Stimulated activated CD4-positive, alpha-beta T cell treated with anti-CD3 and anti-CD28 coated beads, Interleukin-4, amount 100 ng/mL, for 1 hour (primary cell): ENCODE measurements at regions not wholly inside any gene's neighbourhood (a gene's known extent, or its start where the extent isn't known, plus 50 kb on each side); places are given as distances from the start of the nearest gene placed in this dataset.
A peak's percentile ranks its signal among the peaks of the same experiment; 100 is the strongest.

Experiments used
- DNase-seq: peaks from one replicate; pipeline ENCODE4 v3.0.0-alpha.2; 2020

DNA sequence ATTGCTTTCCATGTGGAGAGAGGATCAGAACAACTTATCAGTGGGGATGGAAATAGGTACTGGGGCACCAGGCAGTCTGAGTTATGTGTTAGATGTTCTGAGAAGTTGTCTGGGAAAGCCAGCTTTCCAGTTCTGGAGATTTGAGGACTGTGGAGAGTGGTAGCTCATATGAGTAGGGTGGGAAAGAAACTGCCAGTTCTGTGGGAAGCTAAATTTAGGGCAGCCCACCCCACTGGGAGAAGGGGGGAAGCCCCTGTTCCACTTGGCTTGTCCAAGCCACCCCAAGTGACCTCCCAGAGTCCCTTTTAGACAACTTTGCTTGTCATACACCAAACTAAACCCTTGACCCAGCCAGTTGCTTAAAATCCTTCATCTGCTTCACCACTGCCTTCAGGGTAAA is 189.5 kb downstream of the REEP3 start:
- DNase-seq, result no peak

DNA sequence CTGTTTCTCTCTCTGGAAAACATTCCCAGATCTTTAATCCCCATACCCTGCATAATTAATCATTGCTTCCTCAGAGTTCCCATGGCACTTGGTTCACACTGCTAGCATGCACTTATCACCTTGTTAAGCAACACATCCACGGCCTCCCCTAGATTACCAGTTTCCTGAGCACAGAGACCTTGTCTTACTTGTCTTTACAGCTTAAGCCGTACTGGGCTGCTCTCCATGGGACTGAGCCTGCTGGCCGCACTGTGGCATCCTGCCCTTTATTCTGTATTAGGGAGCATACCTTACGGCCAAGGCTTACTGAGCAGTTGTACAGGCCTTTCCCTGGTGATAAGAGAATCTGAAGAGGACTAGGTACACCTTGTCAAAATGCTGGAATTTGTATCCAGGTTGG is 190.2 kb downstream of the REEP3 start:
- no peak for DNase-seq

DNA sequence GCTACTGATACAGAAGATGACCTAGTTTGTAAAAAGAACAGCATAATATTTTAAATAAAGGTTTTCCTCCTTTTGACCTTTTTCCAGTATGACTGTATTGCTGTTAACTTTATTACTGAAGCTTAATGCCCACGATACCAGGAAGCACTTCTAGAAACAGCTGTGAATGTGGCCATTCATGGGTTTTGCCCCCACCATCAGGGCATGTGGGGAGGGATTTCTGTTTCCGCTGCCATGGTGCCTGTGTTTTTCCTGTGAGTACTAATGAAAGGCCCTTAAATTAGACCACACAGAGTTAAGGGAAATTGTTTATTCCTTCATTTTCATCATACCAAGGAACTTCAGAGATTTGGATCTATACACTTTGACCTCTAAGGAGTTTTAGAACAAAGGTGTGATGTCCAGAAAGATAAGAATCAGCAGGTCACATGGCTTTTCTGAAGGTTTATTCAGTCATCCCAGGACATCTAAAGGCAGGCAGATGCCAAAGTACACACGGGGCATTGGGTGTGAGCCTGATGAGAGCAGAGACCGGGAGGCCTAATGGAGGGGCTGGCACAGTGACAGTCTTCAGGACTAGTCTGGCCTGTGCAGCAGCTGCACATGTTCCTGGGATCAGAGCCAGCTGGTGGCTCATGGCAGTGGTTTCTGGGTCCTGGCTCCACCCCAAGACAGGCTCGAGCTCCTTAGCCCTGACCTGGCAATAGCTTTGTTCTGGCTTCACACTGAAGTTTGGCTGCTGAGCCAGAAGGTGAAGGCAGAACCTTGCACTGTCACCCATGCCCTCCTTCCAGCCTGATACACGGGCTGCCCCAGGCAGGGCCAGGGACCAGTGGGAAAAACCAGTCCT is 190.9 kb downstream of the REEP3 start:
- DNase-seq, result no peak

DNA sequence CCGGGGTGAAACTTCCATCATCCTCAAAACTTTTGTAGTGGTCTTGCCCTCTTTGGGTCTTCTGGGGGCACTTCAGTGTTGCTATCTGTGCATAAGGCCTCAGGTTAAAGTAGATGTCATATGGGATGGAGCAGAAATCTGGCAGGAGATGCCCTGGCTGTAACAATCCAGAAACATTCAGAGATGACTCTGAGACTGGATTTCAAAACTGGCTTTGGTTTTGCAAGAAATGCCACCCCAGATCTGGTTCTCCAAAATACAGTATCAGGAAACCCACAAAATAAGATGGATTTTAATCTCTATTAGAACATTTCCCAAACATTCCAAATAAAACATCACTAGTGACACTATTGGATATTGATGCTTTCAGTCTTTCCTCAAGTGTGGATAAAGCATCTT is 191.5 kb downstream of the REEP3 start:
- no peak for DNase-seq

DNA sequence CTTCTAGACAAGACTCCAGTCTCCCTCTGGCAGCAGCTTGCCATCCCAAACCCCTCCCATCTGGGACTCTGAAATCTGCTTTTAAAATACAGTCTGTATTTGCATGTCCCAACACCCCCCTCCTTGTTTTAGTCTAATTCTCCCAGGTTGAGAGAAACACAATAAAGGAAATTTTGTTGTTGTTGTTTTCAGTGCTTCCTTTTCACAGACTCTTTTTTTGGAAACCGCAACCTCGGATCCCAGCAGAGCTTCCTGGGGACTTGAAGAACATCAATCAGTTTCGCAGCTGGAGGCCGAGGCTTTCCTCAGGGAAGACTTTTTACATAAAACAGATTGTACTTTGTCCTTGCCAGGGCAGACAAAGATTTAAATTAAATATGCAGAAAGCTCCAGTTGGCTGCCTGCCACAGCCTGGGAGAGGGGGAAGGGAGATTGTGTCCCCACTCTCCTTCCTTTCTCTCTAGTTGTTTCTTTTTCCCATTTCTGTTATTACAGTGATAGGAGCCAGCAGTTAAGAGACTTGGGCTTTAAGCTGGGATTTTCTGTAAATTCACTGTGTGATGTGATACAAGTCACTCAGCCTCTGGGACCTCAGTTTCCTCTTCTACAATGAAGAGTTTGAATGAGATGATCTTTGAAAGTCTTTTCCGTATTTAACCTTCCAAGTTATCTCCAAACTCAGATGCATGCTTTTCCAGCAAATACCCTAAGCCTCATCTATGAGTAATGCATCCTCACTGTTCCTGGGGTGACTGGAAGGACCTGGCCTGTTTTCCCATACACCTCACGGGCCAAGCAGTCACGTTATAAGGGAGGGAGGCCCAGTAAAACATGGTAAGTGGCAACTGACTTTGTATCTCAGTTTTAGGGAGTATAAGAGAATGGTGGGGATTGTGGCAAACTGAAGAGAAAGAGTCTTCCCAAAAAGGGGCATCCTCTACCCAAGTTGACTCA is 192.3 kb downstream of the REEP3 start:
- DNase-seq, result no peak

DNA sequence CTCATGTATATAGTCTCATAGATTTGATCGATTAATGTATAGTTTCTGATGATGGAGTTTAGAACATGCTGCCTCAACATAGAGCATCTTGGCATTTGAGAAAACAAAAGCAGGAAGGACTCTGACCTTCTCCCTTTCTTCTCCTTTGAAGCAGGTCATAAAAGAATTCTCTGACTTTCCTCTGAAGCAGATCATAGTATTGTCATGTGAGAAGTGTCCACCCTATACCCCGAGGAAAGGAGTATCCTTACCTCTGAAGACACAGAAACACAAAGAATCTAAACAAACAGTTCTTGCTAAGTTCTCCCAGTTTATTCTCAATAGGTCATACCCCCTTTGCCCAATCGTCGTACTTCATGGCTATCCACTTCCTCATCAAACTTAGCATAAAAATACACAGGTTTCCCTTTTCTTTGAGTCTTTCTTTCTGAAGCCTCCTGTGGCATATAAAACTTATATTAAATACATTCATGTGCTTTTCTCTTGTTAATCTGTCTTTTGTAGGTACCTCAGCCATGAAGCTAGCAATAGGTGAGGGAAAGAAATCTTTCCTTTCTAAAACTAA is 194.9 kb downstream of the REEP3 start:
- no peak for DNase-seq

DNA sequence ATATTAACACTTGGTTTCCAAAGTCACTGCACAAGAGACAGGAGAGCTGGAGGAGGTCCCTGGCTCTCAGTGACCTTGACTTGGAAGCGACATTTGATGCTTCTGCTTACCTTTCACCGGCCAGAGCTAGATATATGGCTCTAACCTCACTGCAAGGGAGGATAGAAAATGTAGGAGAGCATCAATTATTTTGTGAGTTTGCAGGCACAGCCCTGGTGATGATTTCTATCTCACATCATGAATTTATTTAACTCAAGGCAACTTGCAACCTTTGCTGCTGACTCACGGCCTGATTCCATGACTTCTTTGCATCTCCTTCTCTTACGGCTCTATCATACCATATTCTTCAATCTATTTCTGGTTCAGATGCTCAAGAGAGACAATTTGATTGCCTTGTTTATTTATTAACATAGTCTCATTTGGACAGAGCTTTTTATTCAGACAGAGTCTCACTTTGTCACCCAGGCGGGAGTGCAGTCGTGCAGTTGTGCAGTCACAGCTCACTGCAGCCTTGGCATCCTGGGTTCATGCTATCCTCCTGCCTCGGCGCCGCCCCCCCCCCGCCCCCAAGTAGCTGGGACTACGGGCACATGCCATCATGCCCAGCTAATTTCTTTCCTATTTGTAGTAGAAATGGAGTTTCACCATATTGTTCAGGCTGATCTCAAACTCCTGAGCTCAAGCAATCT is 196.0 kb downstream of the REEP3 start:
- DNase-seq, result no peak

DNA sequence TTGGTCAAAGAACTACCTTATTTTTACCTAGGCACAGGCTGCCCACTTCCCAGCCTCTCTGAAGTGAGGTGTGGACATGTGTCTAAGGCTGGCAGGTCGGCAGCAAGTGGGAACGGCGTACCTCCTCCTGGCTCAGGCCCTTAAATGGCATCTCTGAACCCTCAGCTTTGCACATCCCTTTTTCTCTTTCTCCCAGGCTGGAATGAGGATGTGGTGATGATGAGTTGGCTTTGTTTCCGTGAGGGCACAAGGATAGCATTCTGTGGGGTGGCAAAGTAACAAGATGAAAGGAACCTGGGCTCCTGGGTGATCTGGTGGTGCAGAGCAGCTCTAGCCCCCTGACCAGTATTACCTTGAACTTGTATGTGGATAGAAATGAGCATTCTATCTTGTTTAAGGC is 196.8 kb downstream of the REEP3 start:
- no peak for DNase-seq

DNA sequence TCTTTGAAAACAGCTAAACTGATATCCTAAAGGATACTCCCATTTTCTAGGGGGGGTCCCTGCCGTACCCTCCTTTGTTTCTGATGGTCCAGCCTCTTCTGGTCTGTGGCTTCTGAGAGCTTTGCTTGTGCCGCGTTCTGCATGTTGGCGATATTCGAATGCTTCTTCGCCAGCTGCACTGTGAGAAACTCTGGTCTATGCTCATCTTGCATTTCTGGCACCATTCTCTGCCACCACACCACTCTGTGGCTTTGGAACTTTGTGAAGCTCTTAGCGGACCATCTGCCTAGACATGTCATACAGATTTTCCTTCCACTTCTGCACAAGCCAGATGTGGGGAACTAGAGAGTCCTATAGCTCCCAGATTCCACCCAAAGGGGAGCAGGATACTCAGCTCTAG is 197.2 kb downstream of the REEP3 start:
- no peak for DNase-seq

DNA sequence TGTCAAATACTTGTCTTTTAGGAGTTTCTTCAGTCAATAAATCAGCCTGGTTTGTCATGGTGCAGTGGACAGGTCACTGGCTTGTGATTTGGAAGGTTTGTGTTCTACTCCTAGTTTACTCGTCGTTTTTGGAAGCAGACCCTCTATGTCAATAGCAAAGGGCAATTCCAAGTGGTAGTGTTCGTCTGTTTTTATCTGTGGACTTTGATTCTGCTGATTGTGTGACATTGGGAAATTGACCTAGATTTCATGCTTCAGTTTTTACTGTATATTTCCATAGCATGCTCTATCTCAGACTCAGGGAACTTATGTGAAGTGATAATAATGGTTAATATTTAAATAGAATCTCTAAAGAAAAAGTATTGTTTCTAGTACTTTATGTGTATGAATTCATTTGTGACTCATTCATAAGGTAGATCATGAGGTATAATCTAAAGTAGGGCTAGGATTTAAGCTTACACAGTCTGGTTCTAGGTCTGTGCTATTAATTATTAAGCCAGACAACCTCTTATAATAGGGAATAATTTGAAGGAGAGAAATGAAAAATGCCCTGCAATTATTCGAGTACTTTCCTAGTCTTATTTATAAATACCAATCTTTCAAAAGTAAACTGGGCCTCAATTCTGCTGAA is 198.1 kb downstream of the REEP3 start:
- no peak for DNase-seq

DNA sequence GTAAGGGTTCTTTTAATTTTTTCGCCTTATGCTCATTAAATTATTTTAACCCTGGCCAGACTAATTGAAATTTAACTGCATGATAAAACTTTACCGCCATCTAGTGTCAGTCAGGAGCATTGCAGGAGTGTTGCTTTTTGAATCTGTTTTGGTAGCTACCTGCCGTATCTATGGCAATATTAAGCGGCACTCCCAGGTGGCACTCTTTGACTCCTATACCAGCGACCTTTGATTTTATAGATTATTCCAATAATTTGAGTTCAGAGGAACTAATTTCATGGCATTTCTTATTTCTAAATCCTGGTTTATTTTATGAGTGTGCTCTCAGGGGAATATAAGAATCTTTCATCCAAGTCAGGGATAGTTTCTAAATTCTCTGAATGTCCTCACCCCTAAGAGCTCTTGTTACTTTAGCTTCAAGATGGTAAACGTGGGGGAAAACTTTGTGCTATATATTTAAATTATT is 198.9 kb downstream of the REEP3 start:
- DNase-seq, result peak; percentile 23

DNA sequence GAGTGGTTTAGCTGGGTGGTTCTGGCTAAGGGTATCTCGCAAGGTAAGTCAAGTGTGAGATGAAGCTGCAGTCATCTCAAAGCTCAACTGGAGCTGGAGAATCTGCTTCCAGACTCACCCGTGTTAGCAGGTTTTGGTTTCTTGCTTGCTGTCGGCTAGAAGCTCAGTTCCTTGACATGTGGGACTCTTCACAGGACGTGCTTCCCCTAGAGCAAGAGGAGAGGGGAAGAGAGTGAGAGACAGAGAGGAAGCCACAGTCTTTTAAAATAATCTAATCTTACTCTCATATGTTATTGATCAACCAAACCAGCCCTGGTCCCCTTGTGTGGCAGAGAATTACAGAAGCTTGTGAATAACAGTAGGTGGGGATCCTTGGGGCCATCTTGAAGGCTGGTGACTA is 199.5 kb downstream of the REEP3 start:
- DNase-seq, result no peak

DNA sequence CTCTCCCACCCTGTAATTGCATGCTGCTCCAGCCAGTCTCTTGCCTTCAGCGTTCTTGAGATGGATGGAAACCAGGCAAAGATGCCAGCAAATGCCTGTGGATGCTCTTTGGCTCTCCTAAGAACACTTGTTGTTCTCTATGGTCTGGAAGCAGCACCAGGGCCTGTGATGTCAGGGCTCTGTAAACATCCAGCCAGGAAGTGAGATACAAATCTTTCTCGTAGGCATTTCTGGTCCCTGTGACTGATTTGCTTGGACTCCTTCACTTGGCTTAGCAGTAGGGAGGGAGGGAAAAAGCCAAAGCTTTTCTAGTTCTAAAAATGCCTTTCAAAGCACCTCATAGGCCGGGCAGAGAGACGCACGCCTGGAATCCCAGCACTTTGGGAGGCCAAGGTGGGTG is 201.3 kb downstream of the REEP3 start:
- DNase-seq, result no peak

DNA sequence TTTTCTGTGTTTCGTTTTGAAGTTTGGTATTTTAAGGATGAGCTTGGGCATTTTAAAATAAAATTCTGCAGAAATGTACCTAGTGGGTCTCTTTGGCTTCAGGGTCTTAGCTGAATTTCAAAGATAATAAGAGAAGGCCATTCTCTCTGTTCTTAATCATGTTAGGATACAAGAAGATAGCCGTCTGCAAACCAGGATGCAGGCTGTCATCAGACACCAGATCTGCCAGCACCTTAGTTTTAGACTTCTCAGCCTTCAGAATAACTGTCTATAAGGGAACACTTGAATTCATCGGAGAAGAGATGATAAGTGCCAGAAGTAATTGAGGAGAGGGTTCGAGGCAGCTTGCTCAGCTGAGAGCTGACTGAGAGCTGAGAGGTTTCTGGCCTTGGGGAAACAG is 202.1 kb downstream of the REEP3 start:
- no peak for DNase-seq

DNA sequence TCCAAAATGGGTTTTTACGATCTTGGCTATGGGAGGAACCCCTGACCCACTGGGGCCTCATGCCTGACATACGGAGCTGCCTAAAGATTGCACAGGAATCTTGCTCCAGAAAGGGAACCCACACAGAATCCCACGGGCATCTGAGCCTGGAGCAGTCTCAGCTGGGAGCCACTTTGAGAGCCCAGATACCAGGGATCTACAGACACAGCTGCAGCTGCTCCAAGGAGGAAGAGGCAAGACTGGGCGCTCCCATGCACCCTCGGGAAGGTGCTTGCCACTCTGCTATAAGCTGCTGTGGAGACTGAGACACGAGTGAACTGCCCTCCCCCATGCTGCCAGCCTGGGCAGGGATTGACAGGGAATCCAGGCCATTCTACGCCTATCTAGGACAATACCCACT is 202.5 kb downstream of the REEP3 start:
- DNase-seq, result no peak

DNA sequence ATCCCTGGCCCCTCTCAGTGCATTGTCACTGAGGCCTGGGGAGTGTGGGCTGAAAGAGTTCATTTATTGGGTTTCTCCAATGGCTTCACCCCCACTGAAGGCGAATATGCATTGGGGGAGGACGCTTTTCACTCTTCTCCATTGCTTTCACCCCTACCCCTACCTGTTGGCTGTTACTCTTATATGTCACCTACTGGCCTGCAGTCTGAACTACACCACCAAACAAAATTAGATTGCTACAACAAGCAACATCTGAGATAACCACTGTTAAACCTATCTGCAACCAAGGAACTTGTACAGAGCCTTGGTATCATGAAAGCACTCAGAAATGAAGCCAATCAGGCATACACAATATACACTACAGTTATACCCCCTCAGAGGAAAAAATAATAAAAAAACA is 203.7 kb downstream of the REEP3 start:
- no peak for DNase-seq

DNA sequence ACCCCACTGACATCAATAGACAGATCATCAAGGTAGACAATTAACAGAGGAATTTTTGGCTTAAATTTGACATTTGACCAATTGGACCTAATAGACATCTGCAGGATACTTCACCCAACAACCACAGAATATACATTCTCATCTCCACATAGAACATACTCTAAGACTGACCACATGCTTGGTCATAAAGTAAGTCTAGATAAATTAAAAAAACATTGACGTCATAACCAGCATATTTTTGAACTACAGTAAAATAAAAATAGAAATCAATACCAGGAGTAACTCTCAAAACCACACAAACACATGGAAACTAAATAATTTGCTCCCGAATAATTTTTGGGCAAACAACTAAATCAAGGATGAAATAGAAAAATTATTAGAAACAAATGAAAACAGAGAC is 205.7 kb downstream of the REEP3 start:
- no peak for DNase-seq

DNA sequence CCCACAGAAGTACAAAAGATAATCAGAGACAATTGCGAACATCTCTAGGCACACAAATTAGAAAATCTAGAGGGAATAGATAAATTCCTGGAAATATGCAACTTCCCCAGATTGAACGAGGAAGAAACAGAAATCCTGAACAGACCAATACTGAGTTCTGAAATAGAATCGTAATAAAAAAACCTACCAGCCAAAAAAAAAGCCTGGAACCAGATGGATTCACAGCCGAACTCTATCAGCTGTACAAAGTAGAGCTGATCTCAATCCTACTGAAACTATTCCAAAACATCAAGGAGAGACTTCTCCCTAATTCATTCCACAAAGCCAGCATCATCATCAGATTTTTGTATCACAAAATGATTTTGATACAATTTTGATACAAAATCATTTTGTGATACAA is 206.4 kb downstream of the REEP3 start:
- DNase-seq, result no peak

DNA sequence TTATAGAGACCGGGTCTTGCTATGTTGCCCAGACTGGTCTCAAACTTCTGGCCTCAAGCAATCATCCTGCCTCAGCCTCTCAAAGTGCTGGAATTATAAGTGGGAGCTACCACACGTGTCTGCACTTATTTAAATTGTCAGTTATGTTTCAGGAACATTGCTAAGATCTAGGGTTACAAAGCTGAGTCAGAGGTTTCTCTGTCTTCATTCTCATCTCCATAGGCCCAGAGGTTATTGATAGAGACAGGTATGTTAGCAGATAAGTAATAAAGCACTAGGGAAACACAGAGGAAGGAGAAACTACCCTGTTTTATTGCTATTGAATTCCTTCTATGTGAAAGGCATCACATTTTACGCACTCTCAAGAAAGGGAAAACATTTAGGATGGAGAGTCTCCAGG is 214.1 kb downstream of the REEP3 start:
- DNase-seq, result no peak

DNA sequence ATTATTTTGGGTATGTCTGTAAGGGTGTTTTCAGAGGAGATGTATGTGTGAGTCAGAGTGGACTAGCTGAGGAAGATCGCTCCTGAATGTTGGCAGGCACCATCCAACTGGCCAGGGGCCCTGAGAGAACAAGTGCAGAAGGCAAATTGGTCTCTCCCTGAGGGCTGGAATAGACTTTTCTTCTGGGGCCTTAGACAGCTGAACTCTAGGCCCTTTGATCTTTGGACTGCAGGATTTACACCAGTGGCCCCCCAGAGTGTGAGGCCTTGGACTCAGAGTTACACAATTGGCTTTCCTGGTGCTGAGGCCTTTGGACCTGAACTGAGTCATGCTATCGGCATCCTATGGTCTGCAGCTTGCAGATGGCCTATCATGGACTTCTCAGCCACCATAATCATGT is 217.2 kb downstream of the REEP3 start:
- DNase-seq, result no peak

DNA sequence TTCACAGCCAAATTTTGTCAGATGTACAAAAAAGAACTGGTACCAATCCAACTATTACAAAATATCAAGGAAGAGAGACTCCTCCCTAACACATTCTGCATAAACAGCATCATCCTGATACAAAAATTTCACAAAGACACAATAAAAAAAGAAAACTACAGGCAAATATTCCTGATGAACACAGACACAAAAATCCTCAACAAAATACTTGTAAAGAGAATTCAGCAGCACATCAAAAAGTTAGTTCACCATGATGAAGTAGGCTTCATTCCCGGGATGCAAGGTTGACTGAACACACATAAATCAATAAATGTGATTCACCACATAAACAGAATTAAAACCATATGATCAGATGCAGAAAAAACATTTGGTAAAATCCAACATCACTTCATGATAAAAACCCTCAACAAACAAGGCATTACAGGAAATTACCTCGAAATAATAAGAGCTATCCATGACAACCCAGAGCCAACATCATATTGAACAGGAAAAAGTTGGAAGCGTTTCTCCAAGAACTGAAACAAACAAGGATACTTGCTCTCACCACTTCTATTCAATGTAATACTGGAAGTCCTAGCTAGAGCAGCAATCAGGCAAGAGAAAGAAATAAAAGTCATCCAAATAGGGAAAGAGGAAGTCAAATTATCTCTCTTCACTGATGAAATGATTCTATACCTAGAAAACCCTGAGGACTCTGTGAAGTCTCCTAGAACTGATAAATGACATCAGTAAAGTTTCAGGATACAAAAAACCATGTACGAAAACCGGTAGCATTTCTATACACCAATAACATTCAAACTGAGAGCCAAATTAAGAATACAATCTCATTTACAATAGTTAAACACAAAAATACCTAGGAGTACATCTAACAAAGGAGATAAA is 223.1 kb downstream of the REEP3 start:
- no peak for DNase-seq

DNA sequence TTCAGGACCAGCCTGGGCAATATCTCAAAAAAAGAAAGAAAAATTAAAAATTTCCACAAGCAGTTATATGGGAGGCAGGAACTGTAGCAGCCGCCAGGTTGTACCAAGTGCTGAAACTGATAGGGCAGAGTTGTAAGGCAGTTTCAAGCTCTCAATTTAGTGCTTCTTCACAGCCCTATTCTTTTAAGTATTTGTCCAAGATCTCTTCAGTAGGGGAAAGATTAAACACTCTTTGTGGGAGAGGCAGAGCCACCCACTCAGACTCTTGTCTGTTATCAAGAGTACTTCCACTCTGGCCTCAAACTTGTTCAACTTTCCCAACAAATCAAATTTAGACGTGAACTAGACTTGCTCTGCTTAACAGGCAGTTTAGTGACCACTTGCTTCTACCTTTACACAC is 228.7 kb downstream of the REEP3 start:
- DNase-seq, result no peak
